Embryonic facial prominence (tissue), 1 donor: ENCODE measurements at regions not wholly inside any gene's neighbourhood (a gene's known extent, or its start where the extent isn't known, plus 50 kb on each side); places are given as distances from the start of the nearest gene placed in this dataset.
"Not testable (repeated sequence)": the region's sequence is repeated elsewhere in the genome, so short reads cannot be mapped to it uniquely, and the experiment has no call there.

Experiments
- DNase-seq: peaks from one replicate; pipeline ENCODE4 v3.0.0-alpha.2; 2016; ENCODE audit errors: extremely low spot score

DNA sequence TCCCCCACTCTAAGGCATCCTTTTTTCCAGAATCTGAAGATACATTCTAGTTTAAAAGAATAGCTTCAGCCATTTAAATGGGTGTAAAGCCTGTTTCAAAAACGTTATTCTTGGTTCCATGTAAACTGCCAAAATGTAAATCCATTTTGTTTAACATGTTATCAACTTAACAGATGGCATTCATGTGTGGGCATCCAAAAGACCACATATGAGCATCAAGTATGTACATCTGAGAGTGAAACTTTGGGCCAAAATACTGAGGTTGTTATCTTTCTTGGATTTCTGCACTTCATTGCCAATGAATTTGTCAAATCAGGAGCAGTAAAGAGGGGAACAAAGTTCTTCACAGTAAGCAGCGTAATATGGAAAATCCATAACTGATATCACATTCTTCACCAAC, 395.4 kb downstream of the ZNF804A start:
- DNase-seq: no peak

DNA sequence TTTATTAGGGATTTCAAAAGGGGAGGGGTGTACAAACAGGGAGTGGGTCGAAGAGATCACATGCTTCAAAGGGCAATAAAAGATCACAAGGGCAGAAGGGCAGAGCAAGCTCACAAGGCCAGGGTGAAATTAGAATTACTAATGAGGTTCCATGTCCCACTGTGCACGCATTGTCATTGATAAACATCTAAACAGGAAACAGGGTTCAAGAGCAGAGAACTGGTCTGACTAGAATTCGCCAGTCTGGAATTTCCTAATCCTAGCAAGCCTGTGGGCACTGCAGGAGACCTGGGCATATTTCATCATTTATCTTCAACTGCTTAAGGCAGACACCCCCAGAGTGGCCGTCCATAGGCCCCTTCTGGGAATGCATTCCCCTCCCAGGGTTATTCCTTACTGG, 408.2 kb downstream of the ZNF804A start:
- no peak for DNase-seq

DNA sequence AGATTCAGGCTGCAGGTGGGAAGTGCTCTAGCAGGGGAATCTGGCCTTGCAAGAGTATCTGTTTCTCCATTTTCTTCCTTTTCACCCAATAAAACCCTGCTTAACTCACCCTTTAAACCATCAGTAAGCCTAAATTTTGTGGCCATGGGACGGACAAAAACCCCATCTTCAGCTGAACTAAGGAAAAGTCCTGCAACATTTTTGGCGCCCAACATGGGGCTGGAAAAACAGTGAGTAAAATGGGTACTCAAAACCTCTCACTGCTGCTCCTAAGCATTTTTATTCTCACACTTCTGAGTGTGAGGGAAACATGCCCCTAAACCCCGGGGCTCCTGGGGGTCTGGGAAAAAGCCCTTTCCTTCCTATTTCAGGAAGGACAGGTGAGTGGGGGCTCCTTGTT, 414.3 kb downstream of the ZNF804A start:
- DNase-seq: no peak

DNA sequence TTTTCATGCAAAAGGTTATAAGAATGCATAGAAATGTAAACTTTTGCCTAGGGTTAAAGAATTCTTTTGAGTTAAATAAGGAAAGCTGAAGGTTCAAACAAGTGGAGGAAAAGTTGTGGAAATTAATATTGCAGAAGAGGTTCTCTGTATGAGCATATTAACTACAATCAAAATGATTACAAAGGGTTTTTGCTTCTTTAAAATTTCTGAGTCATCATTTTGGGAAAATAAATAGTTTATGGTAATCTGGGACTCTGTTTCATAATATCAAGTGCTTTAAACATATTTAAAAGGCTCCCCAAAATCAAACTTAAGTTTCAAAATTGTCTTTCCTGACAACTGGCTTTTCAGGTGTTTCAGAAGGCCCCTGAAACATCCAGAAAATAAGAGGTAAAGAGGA, 415.7 kb downstream of the ZNF804A start:
- no peak for DNase-seq

DNA sequence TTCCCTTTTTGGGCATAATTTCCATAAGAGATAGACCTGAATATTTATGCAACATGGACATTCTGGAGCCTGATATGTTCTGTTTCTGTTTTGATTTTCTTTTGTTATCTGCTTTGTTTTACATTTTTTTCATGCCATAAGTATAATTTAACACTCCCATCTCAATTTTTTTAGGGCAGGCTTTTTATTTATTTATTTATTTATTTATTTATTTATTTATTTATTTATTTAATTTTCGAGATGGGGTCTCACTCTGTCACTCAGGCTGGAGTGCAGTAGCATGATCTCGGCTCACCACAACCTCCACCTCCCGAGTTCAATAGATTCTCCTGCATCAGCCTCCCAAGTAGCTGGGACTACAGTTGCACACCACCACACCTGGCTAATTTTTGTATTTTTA, 427.6 kb downstream of the ZNF804A start:
- not testable (repeated sequence) for DNase-seq

DNA sequence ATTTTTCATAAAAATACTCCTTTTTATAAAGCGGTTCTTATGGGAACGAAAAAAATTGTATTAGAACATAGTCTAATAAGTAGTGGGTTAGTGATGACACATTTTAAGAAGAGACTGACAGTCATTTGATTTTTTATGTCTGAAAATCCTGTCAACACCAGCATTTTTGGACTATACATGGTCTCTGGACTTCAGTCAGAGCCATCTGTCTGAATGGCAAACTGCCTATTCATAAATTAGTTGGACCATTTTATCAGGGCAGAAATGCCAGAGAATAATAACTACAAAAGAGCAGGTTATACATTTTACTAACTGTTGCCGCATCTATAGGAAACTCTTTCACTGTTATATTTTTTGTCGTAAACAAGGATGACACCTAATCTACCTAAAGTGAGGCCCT, 437.6 kb downstream of the ZNF804A start:
- no peak for DNase-seq

DNA sequence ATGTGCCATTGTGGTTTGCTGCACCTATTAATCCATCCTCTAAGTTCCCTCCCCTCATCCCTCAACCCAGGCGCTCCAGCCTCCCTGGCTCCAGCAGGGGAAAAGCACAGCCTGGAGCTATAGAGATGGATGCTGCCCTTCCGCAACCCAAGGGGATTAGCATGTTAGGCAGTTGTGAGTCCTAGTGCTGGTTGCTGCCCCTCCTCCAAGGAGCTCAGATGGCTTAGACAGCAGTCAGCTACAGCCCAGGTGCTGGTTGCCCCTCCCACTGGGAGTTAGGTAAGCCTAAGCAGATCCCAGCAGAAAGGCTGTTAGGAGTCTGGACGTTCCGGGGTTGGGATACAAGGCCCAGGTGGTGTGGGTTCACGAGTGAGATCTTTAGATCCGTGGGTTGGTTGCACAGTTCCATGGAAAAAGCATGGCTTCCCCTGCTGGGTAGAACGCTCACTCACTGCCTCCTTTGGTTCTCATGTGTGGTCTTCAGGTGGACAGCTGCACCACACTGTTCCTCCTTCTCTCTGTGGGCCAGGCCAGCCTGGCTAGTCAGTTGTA, 446.1 kb downstream of the ZNF804A start:
- no peak for DNase-seq

DNA sequence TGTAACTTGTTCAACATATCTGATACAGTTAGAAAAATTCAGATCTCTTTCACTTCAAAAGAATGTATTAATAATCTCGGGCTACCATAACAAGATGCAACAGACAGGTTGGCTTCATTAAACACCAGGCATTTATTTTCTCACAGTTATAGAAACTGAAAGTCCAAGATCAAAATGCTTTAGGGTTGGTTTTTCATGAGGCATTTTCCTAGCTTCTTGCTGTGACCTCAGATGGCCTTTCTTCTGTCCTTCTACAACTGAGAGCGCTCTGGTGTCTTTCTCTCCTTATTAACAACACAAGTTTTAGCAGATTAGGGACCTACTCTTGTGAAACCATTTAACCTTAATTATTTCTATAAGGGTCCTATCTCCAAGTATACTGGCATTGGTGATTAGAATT, 452.5 kb downstream of the ZNF804A start:
- DNase-seq: no peak

DNA sequence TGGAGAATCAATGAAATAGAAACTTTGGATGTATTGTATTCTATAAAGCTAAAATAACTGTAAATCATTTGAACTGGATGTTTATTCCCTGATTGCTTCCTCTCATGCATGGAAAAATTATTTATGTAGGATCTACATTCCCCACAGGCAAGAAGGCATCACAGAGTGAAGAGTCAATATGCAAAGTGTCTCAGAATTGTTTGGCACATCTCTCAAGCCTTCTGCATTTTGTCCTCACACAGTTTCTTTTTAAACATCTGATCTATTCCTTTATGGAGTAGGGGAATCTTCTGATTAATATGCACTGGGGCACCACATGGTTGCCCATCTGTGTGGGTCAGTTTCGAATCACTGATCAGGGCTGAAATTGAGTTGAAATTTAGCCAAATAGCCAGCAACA, 465.4 kb downstream of the ZNF804A start:
- no peak for DNase-seq

DNA sequence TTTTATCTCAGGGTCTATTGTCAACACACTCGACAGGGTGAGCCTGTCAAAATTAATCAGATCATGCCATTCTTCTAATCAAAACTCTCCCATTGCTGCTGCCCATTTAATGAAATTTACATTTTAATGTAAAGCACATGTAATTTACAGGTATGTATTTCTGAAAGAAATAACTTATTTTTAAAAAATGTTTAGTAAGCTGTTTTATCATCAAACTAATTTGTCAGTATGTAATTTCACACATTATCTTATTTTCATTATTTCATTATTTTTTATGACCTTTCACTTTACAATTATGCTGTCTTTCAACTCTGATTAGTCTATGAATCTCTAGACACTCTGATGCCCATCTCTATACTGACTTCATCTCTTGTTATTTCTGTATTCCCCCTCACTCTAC, 467.8 kb downstream of the ZNF804A start:
- DNase-seq: no peak

DNA sequence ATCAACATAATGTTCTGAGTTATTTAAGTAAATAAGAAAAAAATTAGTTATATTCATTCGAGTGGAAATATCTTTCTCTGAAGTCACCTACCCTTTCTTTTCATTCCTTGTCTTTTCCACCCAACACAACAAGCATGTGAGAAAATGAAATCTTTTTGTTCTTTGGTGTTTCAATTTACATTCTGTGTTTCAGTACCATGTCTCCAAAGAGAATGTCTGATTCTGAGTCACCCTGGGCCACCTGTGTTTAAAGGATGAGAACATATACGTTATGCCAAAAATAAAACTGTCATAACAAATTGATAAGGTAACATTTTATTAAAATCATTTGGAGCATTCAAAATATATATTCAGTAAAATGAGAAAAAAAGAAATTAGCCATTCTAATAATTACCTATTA, 470.8 kb downstream of the ZNF804A start:
- DNase-seq: no peak

DNA sequence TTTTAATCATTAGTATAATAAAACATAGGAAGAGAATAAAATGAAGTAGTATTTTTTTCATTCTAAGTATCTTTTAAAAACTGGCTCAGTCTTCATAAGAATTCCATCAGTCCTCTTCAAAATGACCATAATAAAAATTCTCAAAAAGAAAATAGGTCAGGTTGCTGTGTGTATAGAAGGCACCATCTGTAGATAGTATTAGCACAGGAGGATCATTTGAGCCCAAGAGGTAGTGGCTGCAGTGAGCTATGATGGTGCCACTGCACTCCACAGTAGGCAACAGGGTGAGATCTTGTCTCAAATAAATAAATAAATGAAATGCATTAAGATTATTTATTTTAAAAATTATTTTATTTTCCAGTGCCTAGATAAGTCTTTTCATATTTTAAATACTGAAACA, 475.8 kb downstream of the ZNF804A start:
- no peak for DNase-seq

DNA sequence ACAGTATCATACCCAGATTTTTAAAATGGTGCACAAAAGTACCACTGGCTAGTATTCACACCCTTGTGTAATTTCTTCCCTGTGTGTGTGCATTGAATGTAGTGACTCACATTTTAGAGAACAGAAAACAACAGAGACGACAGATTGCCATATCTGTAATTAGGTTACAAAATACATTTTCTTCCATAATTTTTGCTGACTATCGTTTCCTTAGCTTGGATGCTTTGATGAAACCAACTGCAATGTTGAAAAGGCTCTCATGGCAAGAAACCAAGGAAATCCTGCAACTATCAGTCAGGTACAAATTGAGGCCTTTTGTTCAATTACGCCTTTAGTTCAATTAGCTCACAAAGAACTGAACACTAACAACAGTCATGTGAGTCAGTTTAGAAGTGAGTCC, 484.4 kb downstream of the ZNF804A start:
- DNase-seq: no peak

DNA sequence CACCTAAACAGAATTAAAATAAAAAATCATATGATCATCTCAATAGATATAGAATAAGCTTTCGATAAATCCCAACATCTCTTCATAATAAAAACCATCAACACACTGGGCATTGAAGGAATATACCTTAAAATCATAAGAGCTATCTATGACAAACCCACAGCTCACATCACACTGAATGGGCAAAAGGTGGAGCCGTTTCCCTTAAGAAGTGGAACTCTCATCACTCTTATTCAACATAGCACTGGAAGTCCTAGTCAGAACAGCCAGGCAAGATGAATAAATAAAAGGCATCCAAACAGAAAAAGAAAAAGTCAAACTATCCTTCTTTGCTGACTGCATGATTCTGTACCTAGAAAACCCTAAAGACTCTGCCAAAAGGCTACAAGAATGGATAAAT, 510.3 kb downstream of the ZNF804A start:
- no peak for DNase-seq

DNA sequence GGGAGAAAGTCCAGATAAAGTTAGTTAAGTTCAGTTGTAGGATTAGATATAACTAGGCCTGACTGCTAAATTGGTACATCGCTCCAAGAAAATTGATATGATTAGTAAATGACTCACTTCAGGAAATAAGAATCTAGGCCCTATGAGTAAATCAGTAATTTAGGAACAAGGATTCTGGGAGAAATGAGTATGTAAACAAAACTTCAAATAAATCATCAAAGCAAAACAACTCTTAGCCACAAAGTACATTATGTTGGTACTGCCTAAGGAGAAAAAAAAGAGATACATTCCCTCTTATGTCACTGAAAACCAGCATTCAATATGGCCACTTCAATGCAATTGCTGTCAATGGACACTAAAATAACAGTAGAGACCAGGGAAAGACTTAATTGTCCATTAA, 529.1 kb downstream of the ZNF804A start:
- DNase-seq: no peak

DNA sequence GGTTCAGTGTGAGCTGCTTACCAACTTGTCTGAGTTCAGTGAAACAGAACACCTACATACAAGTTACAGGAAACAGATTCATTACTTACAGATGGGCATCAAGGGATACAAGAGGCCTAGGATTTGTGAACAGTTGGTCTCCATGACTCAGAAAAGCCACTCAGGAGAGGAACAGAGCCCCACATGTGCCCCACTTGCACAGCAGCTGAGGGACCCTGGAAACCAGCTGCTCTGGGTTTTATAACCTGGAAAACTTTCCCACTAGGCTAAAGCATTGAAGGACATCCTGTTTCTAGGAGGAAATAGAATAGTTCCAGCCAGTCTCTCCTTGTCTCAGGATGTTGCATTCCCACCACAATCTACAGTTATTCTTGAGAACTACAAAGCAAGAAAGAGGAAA, 530.0 kb downstream of the ZNF804A start:
- no peak for DNase-seq

DNA sequence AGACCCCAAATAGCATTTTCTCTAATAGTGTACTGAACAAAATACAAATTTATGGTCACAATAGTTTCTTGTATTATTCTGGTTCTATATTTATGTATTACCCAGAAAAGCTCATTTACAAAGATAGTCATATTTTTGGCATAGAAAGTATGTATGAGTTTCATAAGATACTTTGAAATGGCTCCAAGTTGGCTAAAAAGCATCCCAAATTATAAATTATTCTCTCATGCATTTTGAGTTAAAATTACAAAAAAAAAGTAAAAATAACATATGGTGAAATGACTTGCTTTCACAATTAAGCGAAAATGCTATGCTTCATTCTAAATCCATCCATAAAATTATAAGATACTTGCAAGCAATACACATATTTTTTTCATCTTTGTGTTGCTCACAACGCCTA, 530.7 kb downstream of the ZNF804A start:
- peak; percentile 12 for DNase-seq

DNA sequence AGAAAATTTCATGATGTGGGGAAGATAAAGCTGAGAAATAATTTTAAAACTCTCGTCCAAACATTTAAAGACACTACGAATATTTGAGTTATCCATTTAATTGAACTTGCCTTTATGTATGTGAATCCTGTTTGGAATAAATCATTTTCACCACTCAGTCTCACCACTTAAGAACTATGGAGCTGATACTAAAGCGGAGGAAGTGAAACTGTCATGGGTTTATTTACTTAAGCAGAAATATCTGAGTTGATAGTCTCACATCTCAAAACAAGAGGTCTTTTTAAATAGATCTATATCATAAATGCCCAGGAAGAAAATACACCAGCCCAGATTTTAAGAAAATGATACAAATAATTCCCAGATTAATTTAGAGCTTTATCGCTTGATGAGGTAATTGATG, 532.4 kb downstream of the ZNF804A start:
- DNase-seq: no peak

DNA sequence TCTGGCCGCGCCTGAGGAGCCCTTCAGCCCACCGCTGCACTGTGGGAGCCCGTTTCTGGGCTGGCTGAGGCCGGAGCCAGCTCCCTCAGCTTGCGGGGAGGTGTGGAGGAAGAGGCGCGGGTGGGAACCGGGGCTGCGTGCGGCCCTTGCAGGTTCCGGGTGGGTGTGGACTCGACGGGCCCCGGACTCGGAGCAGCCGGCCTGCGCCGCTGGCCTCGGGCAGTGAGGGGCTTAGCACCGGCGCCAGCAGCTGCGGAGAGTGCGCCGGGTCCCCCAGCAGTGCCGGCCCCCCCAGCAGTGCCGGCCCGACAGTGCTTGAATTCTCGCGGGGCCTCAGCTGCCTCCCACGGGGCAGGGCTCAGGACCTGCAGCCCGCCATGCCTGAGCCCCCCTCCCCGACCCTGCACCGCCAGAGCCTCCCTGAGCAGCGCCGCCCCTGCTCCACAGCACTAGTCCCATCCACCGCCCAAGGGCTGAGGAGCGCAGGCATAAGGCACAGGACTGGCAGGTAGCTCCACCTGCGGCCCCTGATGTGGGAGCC, 534.2 kb downstream of the ZNF804A start:
- DNase-seq: no peak

DNA sequence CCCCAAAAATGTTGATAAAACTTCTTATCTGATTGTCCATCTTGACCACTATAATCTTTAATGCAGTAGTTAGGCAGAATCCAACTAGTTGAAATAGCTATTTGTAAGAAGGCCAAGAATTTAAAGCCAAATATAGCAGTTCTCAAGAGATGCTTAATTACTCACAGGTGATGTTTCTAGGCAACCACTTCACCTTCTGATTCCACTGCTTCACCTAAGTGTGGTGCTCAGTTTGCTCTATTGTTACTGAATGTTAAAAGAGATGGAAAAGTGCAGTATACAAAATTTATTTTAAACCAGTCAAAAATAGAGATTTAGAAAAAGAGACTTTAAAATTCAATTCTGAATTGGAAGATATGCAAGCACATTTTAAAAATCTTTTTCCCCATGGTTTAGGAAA, 539.4 kb downstream of the ZNF804A start:
- no peak for DNase-seq

DNA sequence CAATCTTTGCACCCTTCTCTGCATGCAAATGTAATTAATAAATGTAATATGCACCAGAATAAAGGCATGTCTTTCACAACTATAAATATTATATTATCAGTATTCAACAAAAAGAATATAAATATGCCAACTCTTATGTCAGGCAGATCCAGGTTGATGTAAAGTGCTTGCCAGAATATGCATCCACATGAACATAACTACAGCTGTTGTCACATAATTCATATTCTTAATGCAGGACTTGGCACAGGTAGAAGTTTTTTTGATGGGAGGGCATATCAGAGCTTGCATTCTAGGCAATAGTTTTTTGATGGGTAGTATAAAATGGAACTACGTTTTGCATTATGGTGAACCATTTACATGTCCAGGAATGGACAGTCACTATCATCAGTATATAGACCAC, 544.3 kb downstream of the ZNF804A start:
- no peak for DNase-seq

DNA sequence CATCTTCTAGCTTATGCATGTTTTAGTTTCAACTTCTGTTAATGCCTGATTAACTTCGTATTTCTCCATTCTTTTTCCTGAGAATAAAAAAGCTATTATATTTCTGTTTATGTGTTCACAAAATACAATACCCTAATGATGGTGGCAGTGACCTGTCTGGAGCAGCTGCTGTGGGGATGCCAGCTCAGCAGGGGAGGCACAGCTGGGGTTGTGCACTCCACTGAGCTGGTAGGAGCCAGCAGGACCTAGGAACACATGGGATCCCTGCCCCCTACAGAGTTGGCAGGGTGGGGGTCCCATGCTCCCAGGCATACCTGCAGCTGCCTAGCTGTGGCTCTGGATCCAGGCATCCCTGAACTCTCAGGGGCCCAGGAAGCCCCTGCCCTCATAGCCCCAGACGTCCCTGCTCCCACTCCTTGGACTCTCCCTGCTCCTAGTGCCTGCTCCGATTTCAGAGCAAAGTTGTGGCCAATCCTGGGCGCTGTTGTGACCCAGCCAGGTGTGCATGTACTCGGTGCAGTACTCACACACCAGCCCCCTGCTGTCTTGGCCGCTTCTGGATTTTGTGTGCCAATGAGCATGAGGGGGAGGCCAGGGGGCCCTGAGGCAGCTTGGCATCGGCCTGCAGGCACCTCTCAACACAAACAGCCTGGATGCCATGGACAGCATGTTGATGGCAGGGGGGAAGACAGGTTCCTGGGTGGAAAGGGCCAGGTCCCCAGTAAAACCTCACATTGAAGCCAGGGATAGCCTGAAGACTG, 546.0 kb downstream of the ZNF804A start:
- no peak for DNase-seq

DNA sequence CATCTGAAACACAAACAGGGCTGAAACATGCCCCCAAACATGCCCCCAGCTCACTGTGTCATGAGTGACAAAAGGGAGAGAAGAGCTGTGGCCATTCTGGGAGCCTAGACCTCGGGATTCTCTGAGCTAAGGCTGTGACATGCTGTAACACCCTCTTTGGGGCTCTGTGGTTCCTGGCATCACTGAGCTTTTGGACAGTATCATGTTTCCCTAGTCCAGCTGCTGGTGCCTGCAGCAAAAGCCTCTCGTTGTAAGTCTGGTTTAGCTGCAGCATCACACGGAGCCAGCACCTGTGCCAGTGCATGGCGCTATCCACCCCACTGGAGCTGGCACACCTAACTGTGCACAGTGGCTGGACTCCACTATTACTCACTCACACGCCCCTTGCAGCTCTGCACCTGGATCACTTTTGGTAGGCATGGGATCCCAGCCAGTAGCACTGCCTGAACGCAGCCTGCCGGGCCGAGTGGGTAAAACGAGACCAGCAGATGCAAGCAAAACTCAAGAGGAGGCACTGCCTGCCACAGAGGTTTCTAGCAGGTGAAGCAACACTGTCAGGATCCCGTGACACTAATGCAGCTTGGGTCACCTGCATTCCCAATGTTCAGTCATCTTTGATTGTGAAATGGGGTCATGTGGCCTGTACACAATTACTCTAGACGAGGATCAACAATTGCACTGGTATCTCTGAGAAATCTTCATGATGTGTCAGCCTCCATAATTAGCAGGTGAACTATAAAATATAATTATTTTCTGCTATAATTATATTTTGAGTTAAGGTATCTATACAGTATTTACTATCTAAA, 547.2 kb downstream of the ZNF804A start:
- no peak for DNase-seq
